Ovary (tissue), 7 donors: ENCODE measurements at regions not wholly inside any gene's neighbourhood (a gene's known extent, or its start where the extent isn't known, plus 50 kb on each side); places are given as distances from the start of the nearest gene placed in this dataset.

Source experiments
- DNase-seq, 5 donors: peaks; one replicate each; pipeline ENCODE4 v3.0.0-alpha.2; 2019 to 2020
- H3K27ac ChIP-seq, 2 donors: fragments of 200-600 bp; one replicate each; pipeline versions ENCODE4 v1.5.1 to v1.8.0; 2019 to 2022
- H3K27me3 ChIP-seq: fragments of 200-600 bp; one replicate; pipeline ENCODE4 v1.8.0; 2022
- H3K36me3 ChIP-seq: fragments of 200-600 bp; sonication (generic); one replicate; pipeline ENCODE4 v1.5.1; 2019
- H3K4me1 ChIP-seq: one replicate; pipeline ENCODE4 v1.8.1; 2013; ENCODE audit warnings: mild to moderate bottlenecking, moderate library complexity; ENCODE audit not compliant: insufficient read depth
- H3K4me3 ChIP-seq: fragments of 200-600 bp; sonication (generic); one replicate; pipeline ENCODE4 v1.5.1; 2017
- H3K9me3 ChIP-seq, 2 donors: fragments of 200-600 bp in 1 of 2; sonication (generic) in 1 of 2; one replicate each; pipeline versions ENCODE4 v1.5.1 to v1.8.1; 2013 to 2019; ENCODE audit warnings: mild to moderate bottlenecking in 1 of 2, moderate library complexity in 1 of 2
- CTCF ChIP-seq, 3 donors: fragments of 450-650 bp in 2 of 3; fragments of 200-600 bp in 1 of 3; IDR thresholded peaks; one replicate each; pipeline versions ENCODE4 v1.5.1 to v1.8.0; 2016 to 2022; ENCODE audit warnings: antibody characterized with exemption in 3 of 3, mild to moderate bottlenecking in 1 of 3
- EP300 ChIP-seq: sonication (generic); formaldehyde crosslinking; IDR thresholded peaks from one replicate; pipeline ENCODE4 v1.6.1; 2017; ENCODE audit warnings: antibody characterized with exemption
- POLR2A ChIP-seq: fragments of 450-650 bp; IDR thresholded peaks from one replicate; pipeline ENCODE4 v1.6.1; 2017; ENCODE audit warnings: antibody characterized with exemption, mild to moderate bottlenecking, moderate library complexity
- WGBS, 3 donors: extraction: QIAGEN DNeasy Blood & Tissue Kit in 1 of 3; methylation state at CpG; one replicate each; pipeline versions ENCODE4 v1.1.5 to v1.1.7; 2013 to 2017; 5-methylcytosine and 5-hydroxymethylcytosine counted together
- intact Hi-C, 4 donors: fragments of 100-400 bp; cut with DNase I; formaldehyde crosslinking; loops; one replicate each; pipeline versions ENCODE4 v1.11.0 to v1.15.1; 2022 to 2023
- donor health status: DM: no; HTN: no; CAD: no; lungs with moderate emphysema.
- donor health status: DM: no; HTN: no; CAD: no.
- donor health status: Bipolar disorder and iron deficiency.
- donor health status: DM: no; HTN: no; CAD: no.
- donor health status: DM: yes; HTN: yes; CAD: no.

DNA sequence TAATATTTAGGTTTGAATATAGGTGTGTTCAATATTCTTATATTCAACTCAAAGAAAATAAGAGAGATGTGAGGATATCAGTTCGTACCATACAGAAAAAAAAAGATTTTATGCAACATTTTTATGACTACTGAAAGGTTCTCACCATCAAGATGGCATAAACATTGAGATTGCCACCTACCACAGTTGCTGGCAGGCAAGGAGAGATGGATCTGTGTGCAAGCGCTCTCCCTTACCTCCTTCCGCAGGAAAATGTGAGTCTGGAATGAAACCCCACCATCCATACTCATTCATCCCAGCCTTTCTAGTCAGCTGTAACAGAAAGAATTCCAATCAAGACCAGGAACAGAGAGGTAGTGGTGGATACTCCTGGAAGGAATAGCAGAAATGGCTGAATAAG, 376.9 kb downstream of the PPP3CA start:
- no peak for DNase-seq
- H3K27me3 ChIP-seq = no peaks in the 10 kb centered on the region
- no peaks in the 10 kb centered on the region for H3K4me1 ChIP-seq
- intact Hi-C loops = no loop called here
- H3K9me3 ChIP-seq = no peaks in the 10 kb centered on the region
- no peaks in the 10 kb centered on the region for H3K36me3 ChIP-seq
- TF ChIP-seq POLR2A (no peak), CTCF (IDR thresholded peaks at IDR 0.05) (no peak), EP300 (no peak)
- 93 to 98% (median 97%) methylated on average over 3 of the region's 3 CpGs for WGBS, 3 donors
- no peak overlapping the region for H3K4me3 ChIP-seq
- H3K27ac ChIP-seq = no peak overlapping the region

DNA sequence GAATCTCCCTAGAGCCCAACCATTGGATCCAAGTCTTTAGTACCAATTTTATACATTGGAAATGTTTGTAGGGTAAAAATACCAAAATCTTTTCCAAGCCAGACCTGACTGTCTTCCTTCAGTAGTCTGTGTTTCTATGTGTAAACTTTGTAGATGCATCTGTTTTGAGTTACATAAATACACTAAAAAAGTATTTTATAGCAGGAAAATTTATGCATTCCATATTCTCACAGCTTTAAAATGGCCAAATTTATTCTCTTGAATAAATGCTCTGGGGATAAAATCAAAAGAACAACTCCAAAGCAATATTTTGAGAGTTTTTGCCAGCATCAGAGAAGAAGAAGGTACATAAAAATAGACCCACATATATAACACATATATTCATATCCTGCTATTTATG, 377.4 kb downstream of the PPP3CA start:
- H3K27ac ChIP-seq = no peak overlapping the region
- no peaks in the 10 kb centered on the region for H3K9me3 ChIP-seq
- H3K4me3 ChIP-seq = no peak overlapping the region
- TF ChIP-seq EP300 = no peak
- no peaks in the 10 kb centered on the region for H3K4me1 ChIP-seq
- intact Hi-C loops = no loop called here
- no peak for DNase-seq
- no peaks in the 10 kb centered on the region for H3K36me3 ChIP-seq
- no peaks in the 10 kb centered on the region for H3K27me3 ChIP-seq

DNA sequence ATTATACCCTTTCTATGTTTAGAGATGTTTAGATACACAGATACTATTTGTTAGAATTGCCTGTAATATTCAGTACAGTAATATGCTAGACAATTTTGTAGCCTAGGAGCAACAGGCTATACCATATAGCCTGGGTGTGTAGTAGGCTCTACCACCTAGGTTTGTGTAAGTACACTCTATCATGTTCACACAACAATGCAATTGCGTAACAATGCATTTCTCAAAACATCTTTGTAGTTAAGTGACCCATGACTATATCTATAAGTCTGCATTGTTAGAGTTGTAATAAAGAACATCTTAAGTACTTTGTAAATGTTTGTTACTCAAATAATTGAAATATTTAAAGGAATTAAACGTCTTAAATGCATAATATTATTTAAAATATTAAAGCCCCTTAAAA, 379.3 kb downstream of the PPP3CA start:
- H3K4me1 ChIP-seq = no peaks in the 10 kb centered on the region
- H3K4me3 ChIP-seq = no peak overlapping the region
- TF ChIP-seq EP300 (no peak), POLR2A (no peak), CTCF (IDR thresholded peaks at IDR 0.05) (no peak)
- WGBS, 3 donors = 85 to 91% (median 87%) methylated on average over 2 of the region's 2 CpGs
- no peak overlapping the region for H3K27ac ChIP-seq
- intact Hi-C loops = no loop called here
- no peak for DNase-seq
- no peaks in the 10 kb centered on the region for H3K9me3 ChIP-seq
- H3K27me3 ChIP-seq = no peaks in the 10 kb centered on the region
- no peaks in the 10 kb centered on the region for H3K36me3 ChIP-seq

GRCh38 chr4:100963627-100964026, 383.7 kb downstream of the PPP3CA start:
- Histone ChIP-seq H3K9me3 (no peaks in the 10 kb centered on the region), H3K36me3 (no peaks in the 10 kb centered on the region), H3K27ac (no peak overlapping the region), H3K4me3 (no peak overlapping the region), H3K4me1 (no peaks in the 10 kb centered on the region), H3K27me3 (no peaks in the 10 kb centered on the region)
- no peak for DNase-seq
- TF ChIP-seq EP300 (no peak), CTCF (IDR thresholded peaks at IDR 0.05) (no peak), POLR2A (no peak)
- 86 to 95% (median 91%) methylated on average over 1 of the region's 1 CpG for WGBS, 3 donors
- intact Hi-C loops = no loop called here

DNA sequence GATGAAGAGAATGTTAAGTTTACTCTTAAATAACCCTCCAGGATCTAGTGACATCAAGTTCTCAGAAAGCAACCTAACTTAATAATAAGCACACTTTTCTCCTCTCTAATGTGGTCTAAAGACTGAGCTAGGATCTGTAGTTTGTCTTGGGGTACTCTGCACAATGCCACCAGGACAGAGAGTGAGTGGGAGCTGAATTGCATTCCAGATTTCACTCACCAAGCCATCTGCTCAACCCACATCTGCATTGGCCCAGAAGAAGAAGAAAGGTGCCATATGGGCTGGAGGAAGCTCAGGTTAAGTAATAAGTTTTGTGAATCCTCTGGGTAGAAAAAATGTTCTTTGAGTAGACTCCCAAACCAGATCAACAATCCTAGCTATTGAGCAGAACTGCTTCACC, 384.6 kb downstream of the PPP3CA start:
- no peaks in the 10 kb centered on the region for H3K36me3 ChIP-seq
- no peaks in the 10 kb centered on the region for H3K4me1 ChIP-seq
- intact Hi-C loops = no loop called here
- no peak for TF ChIP-seq CTCF (IDR thresholded peaks at IDR 0.05)
- no peak for TF ChIP-seq POLR2A
- no peak overlapping the region for H3K27ac ChIP-seq
- no peaks in the 10 kb centered on the region for H3K9me3 ChIP-seq
- no peak for DNase-seq
- H3K27me3 ChIP-seq = no peaks in the 10 kb centered on the region
- no peak overlapping the region for H3K4me3 ChIP-seq
